ENCODE measurements at regions not wholly inside any gene's neighbourhood (a gene's known extent, or its start where the extent isn't known, plus 50 kb on each side); places are given as distances from the start of the nearest gene placed in this dataset.
"Not testable (repeated sequence)": the region's sequence is repeated elsewhere in the genome, so short reads cannot be mapped to it uniquely, and the experiment has no call there.

DNA sequence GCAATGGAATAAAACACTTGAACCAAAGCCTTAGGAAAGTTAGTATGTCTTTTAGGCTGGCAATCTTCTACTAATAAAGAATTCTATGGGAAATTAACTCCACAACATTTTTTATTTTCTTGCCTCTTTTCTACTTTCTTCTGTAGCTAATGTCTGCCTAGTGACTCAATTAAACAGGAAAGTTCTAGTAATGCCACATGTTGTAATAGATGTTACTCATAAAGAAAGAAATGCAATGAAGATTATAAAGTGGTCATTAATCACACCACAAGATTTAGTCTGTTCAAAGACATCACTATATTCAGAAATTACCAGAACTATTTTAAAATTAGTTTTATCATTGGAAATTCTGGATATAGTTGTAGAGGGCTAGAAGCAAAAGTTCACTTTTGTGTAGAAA, 329.7 kb downstream of the SI start:
- DNase-seq (ENCODE audit: low spot score) = no peak

- DNase-seq (ENCODE audit: low spot score) = no peak
These were observed 336.4 kb downstream of the SI start for GRCh38 chr3:164741869-164742268.

DNA sequence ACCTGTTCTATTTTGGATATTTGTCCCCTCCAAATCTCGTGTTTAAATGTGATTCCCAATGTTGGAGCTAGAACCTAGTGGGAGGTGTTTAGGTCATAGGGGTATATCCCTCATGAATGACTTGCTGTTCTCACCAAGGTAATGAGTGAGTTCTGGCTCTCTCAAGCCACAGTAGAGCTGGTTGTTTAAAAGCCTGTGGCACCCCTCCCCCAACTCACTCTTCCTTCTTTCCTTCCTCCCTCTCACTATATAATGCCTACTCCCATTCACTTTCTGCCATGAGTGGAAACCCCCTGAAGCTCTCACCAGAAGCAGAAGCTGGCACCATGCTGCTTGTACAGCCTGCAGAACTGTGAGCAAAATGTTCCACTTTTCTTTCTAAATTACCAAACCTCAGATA, 341.1 kb downstream of the SI start:
- DNase-seq (ENCODE audit: low spot score) = no peak

DNA sequence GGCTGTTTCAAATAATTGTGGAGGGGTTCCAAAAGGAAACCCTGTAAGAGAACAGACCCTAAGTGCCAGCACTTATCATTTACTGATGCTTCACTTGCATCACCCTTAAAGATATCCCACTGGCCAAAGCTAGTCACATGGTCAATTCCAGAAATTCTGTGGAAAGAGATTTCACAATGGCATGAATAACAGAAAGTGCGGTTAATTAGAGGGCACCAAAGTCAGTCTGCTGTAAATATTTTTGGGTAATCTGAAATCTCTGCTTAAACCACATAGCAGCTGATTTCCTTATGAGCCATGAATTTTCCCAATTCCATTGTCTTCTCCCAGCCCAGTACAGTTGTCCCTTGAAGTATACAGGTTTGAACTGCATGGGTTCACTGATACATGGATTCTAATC, 346.1 kb downstream of the SI start:
- DNase-seq (ENCODE audit: low spot score) = peak; percentile 8

GRCh38 chr3:164730815-164731360, 347.4 kb downstream of the SI start:
- DNase-seq (ENCODE audit: low spot score) = no peak

DNA sequence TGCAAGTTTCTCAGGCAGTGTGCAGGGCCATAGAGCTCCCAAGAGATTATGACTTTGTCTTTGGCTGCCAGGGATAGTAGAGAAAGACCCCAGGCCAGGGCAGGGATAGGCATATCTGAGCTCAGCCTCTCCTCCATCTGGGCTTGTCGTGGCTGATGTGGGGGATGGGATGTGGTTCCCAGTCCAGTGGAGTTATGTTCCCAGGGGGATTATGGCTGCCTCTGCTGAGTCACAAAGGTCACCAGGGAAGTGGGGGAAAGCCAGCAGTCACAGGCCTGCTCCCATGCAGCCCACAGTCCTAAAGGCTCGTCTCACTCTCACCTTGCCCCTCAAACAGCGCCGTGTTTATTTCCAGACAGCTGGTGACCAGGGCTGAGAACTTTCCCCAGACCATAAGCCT, 354.9 kb downstream of the SI start:
- DNase-seq (ENCODE audit: low spot score) = no peak

GRCh38 chr3:164702808-164703207, 375.5 kb downstream of the SI start:
- DNase-seq (ENCODE audit: low spot score) = not testable (repeated sequence)

DNA sequence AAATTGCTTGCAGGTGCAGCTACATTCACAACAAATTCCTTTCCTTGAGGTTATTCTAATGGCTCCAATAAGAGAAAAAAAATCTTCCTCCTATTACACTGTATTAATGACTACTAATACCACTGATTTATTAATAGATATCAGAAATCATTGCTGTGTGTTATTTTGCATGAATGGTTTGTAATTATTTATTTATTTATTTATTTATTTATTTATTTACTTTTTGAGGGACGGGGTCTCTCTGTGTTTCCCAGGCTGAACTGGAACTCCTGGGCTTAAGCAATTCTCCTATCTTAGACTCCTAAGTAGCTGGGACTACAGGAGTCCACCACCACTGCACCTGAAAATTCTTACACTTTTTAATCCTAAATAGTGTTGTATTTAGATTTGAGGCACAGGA, 390.4 kb downstream of the SI start:
- no peak for DNase-seq (ENCODE audit: low spot score)

- no peak for DNase-seq (ENCODE audit: low spot score)
These were observed 391.1 kb downstream of the SI start for GRCh38 chr3:164687211-164687610.

GRCh38 chr3:164683489-164683888, 394.8 kb downstream of the SI start:
- no peak for DNase-seq (ENCODE audit: low spot score)

DNA sequence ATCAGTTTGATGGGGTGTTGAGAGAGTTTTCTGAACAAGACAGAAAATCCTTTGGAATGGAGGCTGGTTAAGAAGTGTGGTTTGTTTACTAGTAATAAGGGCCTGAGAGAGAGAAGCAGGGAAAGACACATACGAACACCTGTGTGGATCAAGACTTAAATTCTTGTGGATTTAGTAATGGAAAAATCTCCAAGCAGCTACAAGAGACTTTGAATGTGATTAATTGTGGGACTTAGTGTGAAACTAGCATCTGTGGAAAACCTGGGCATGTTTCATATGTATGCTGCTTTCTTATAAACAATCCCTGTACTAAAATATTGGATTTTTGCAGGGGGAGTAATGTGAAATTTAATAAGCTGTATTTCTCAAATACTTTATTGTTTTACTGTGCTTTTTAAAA, 399.1 kb downstream of the SI start:
- DNase-seq (ENCODE audit: low spot score) = no peak

DNA sequence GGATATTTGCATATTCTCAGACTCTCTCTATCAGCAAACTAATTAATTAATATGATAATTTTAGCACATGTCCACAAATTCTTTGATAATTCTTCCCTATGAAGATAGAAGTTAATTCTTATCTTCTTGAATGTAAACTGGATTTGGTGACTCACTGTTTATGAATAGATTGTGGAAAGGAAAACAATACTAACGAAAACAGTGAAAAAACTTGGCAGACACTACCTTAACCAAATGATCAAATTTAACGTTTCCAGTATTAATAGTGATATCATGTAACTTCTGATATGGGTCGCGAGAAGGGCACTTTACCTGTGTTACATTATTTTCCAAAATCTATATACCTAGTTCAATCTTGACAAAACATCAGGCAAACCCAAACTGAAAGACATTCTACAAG, 401.0 kb downstream of the SI start:
- no peak for DNase-seq (ENCODE audit: low spot score)

GRCh38 chr3:164673738-164674137, 404.6 kb downstream of the SI start:
- DNase-seq (ENCODE audit: low spot score) = no peak

DNA sequence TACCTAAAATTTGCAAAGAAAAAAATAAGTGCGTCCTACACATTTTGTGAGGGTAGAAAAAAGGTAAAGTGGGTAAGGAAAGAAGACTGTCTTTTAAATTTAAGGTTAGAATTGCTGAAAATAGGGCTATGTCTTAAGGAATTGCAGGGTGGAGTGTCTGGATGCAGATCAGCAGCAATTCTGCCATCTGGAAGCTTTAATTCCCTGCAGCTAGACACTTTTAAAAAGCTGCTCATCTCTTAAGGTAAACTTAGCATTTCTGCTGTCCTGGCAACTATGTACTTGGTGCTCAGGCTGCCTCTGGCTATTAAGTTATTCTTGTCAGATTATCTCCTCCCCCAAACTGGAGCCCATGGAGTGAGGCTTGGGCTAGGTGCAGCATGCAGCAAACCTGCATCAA, 420.2 kb downstream of the SI start:
- no peak for DNase-seq (ENCODE audit: low spot score)

- DNase-seq (ENCODE audit: low spot score) = no peak
These were observed 420.7 kb downstream of the SI start for GRCh38 chr3:164657631-164658030.

DNA sequence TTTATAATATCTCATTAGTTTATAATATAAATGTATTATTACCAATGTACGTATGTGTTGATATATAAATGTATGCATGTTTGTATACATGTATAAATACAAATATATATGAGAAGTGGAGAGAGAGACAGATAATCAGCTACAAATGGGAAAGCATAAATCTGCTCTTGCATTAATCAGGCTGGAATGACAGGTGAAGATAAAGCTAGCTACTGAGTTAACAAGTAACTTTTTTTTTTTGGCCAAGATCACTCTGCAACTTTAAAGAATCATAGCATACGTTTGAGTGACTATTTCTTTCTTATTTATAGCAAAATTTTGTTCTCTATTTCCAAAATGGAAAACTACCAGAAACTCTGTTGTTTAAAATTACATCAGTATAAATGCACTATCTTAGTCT, 422.8 kb downstream of the SI start:
- DNase-seq (ENCODE audit: low spot score) = no peak

- peak; percentile 56 for DNase-seq (ENCODE audit: low spot score)
These were observed 437.2 kb downstream of the SI start for GRCh38 chr3:164641071-164641470.

- DNase-seq (ENCODE audit: low spot score) = peak; percentile 10
These were observed 437.7 kb downstream of the SI start for GRCh38 chr3:164640591-164640990.

DNA sequence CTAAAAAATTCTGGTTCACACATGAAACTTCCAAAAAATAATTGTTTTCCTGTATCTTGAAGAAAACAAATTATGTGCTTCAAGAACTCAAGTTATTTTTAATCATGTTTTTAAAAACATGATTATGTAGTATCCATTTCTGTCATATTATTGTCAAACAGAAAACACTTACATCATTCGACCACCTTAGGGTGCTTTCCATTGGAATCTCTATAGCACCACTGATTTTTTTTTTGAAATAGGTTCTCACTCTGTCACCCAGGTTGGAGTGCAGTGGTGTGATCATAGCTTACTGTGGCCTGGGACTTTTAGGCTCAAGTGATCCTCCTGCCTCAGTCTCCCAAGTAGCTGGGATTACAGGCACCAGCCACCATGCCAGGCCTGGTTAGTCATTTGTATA, 457.3 kb downstream of the SI start:
- no peak for DNase-seq (ENCODE audit: low spot score)

DNA sequence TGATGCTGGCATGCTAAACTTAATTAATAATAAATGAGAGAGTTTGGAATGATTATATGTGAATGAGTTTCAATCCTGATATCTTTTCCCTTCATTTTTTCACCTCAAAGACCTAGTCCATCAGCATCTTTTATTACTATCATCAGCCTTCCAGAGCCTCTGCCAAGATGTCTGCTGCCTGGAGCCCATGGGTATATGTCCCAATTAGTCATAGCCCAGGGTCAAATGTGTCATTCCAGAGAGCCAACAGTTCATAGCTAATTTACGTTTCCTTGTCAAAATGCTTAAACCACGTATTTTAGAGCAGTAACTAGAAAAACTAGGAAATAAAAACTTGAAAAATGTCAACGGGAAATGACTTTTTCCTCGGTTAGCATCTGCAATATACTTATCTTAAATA, 457.9 kb downstream of the SI start:
- DNase-seq (ENCODE audit: low spot score) = peak; percentile 6

DNA sequence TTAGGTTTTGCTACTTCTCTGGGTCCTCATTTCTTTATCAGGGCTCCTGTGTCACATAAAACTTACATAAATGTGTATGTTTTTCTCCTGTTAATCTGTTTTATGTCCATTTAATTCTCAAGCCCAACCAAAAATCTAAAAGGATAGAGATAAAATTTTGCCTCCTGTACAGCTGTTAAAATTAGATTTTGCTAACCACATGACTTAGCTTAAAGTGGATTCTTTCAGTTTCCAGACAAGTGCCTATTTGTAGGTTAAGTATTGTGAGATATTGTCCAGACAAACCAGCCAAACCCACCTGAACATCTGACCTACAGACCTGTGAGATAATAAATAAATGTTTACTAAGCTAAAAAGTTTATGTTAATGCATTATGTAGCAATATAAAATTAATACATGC, 465.5 kb downstream of the SI start:
- no peak for DNase-seq (ENCODE audit: low spot score)

GRCh38 chr3:164608554-164609276, 469.6 kb downstream of the SI start:
- DNase-seq (ENCODE audit: low spot score) = no peak

DNA sequence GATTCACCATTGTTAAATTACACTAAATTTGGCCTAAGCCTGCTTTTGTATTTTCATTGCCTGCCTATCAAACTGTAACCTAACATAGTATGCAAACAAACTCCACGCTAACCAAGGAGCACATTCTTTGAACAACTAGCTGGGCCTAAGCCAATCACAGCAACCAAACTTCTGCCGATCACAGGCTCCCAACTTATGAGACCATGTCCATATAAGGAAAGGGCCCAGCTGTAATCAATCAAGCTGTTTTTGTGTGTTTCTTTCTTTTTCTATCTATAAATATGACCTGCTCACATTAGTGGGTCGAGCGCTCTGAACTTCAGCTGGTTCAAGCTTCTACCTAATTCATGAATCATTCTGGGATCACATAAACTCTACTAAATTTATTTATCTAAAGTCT, 473.6 kb downstream of the SI start:
- no peak for DNase-seq (ENCODE audit: low spot score)

DNA sequence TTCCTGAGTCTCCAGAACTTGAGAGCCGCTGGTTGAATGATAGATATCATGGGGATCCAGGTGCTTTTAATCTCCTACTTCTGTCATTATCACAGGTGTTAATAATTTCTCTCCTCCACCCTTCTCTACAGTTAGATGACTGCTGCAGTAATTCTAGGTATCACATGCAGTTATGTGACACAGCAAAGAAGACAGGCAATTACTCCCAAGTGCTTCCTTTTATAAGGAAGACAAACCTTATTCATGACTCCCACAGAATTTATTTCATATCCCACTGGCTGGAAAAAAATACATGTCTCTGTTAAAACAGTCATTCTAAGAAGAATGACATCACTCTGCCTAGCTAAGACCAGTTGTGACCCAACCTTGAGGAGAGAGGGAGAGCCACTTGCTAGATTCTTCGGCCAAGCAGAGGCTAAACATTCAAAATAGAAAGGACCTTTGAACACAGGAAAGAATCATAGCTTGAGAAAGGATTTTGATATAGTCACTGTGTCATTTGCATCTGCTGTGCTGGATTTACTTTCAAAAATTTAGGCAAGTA, 500.6 kb downstream of the SI start:
- DNase-seq (ENCODE audit: low spot score) = no peak
